Left ventricle myocardium inferior (tissue), 1 donor: ENCODE measurements at regions not wholly inside any gene's neighbourhood (a gene's known extent, or its start where the extent isn't known, plus 50 kb on each side); places are given as distances from the start of the nearest gene placed in this dataset.

Experiments
- DNase-seq: peaks from one replicate; pipeline ENCODE4 v3.0.0-alpha.2; 2020
- H3K27ac ChIP-seq: fragments of 200-600 bp; replicated peaks from 2 replicates; pipeline ENCODE4 v1.8.0; 2021
- H3K27me3 ChIP-seq: fragments of 200-600 bp; 2 replicates; pipeline ENCODE4 v1.8.0; 2021; ENCODE audit warnings: low read depth
- H3K36me3 ChIP-seq: fragments of 200-600 bp; 2 replicates; pipeline ENCODE4 v1.8.0; 2021
- H3K4me1 ChIP-seq: fragments of 200-600 bp; 2 replicates; pipeline ENCODE4 v1.8.0; 2021
- H3K4me3 ChIP-seq: fragments of 200-600 bp; 2 replicates; pipeline ENCODE4 v1.8.0; 2021; ENCODE audit warnings: mild to moderate bottlenecking, moderate library complexity
- H3K9me3 ChIP-seq: fragments of 200-600 bp; replicated peaks from 2 replicates; pipeline ENCODE4 v1.8.0; 2021
- CTCF ChIP-seq: fragments of 200-600 bp; IDR thresholded peaks from 2 replicates; pipeline ENCODE4 v1.8.0; 2021; ENCODE audit warnings: antibody characterized with exemption, mild to moderate bottlenecking, borderline replicate concordance
- intact Hi-C: fragments of 100-400 bp; cut with micrococcal nuclease; formaldehyde crosslinking; loops from one replicate; pipeline ENCODE4 v1.11.0; 2022
- donor health status: DM: no; HTN: yes; CAD: no; lungs with severe emphysema.

- Histone ChIP-seq H3K27ac (no peak overlapping the region), H3K4me3 (no peak overlapping the region), H3K27me3 (no peaks in the 10 kb centered on the region), H3K9me3 (no peaks in the 10 kb centered on the region), H3K4me1 (no peaks in the 10 kb centered on the region), H3K36me3 (no peaks in the 10 kb centered on the region)
- intact Hi-C loops = no loop called here
- no peak for DNase-seq
- TF ChIP-seq CTCF = no peak
These were observed 102.3 kb upstream of the MTPN start for GRCh38 chr7:136079478-136079892.

GRCh38 chr7:136079066-136079465 lies 101.9 kb upstream of the MTPN start:
- Histone ChIP-seq H3K4me1 (no peaks in the 10 kb centered on the region), H3K27me3 (no peaks in the 10 kb centered on the region), H3K9me3 (no peaks in the 10 kb centered on the region), H3K36me3 (no peaks in the 10 kb centered on the region), H3K27ac (no peak overlapping the region), H3K4me3 (no peak overlapping the region)
- intact Hi-C loops = no loop called here
- no peak for DNase-seq
- no peak for TF ChIP-seq CTCF

GRCh38 chr7:136078630-136079029 lies 101.5 kb upstream of the MTPN start:
- no peaks in the 10 kb centered on the region for H3K4me1 ChIP-seq
- TF ChIP-seq CTCF = no peak
- H3K27ac ChIP-seq = no peak overlapping the region
- H3K4me3 ChIP-seq = no peak overlapping the region
- no peak for DNase-seq
- H3K36me3 ChIP-seq = no peaks in the 10 kb centered on the region
- no peaks in the 10 kb centered on the region for H3K27me3 ChIP-seq
- H3K9me3 ChIP-seq = no peaks in the 10 kb centered on the region
- intact Hi-C loops = no loop called here

GRCh38 chr7:136076954-136077353 lies 99.8 kb upstream of the MTPN start:
- H3K27ac ChIP-seq = no peak overlapping the region
- DNase-seq = no peak
- no peaks in the 10 kb centered on the region for H3K27me3 ChIP-seq
- H3K36me3 ChIP-seq = no peaks in the 10 kb centered on the region
- intact Hi-C loops = no loop called here
- no peaks in the 10 kb centered on the region for H3K9me3 ChIP-seq
- no peak overlapping the region for H3K4me3 ChIP-seq
- H3K4me1 ChIP-seq = no peaks in the 10 kb centered on the region
- TF ChIP-seq CTCF = no peak

- TF ChIP-seq CTCF = no peak
- no peak for DNase-seq
- intact Hi-C loops = no loop called here
- no peak overlapping the region for H3K27ac ChIP-seq
- H3K4me1 ChIP-seq = no peaks in the 10 kb centered on the region
- H3K27me3 ChIP-seq = no peaks in the 10 kb centered on the region
- no peak overlapping the region for H3K4me3 ChIP-seq
- no peaks in the 10 kb centered on the region for H3K9me3 ChIP-seq
- no peaks in the 10 kb centered on the region for H3K36me3 ChIP-seq
These were observed 97.7 kb upstream of the MTPN start for GRCh38 chr7:136074843-136075242.

- intact Hi-C loops = no loop called here
These were observed 95.3 kb upstream of the MTPN start for GRCh38 chr7:136072447-136072846.

More at GRCh38 chr7:136072447-136072846, 95.3 kb upstream of the MTPN start:
- Histone ChIP-seq H3K4me1 (no peaks in the 10 kb centered on the region), H3K36me3 (no peaks in the 10 kb centered on the region), H3K4me3 (no peak overlapping the region), H3K9me3 (no peaks in the 10 kb centered on the region), H3K27me3 (no peaks in the 10 kb centered on the region), H3K27ac (no peak overlapping the region)
- no peak for DNase-seq
- TF ChIP-seq CTCF = no peak
